ENCODE measurements at regions not wholly inside any gene's neighbourhood (a gene's known extent, or its start where the extent isn't known, plus 50 kb on each side); places are given as distances from the start of the nearest gene placed in this dataset.
"Not testable (repeated sequence)": the region's sequence is repeated elsewhere in the genome, so short reads cannot be mapped to it uniquely, and the experiment has no call there.

DNA sequence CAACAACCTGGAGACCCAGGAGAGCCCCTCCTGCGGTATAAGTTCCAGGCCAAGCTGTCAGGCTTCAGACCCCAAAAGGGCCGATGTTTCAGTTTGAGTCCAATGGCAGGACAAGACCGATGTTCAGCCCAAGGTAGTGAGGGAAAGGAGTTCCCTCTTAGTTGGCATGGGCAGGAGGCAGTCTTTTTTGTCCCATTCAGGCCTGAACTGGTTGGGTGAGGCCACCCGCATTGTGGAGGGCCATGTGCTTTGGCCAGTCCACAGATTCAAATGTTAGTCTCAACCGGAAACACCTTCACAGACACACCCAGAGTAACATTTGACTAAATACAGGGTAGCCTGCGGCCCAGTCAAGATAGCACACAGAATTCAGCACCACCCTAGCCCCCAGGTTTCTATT is 89.6 kb upstream of the ANKRD10 start:
- DNase-seq, result no peak

GRCh38 chr13:111001636-111002035 is 86.8 kb upstream of the ANKRD10 start:
- DNase-seq, result no peak

- no peak for DNase-seq
Measured at GRCh38 chr13:110993788-110994187, 78.9 kb upstream of the ANKRD10 start.

GRCh38 chr13:110991991-110992508 is 77.2 kb upstream of the ANKRD10 start:
- no peak for DNase-seq

DNA sequence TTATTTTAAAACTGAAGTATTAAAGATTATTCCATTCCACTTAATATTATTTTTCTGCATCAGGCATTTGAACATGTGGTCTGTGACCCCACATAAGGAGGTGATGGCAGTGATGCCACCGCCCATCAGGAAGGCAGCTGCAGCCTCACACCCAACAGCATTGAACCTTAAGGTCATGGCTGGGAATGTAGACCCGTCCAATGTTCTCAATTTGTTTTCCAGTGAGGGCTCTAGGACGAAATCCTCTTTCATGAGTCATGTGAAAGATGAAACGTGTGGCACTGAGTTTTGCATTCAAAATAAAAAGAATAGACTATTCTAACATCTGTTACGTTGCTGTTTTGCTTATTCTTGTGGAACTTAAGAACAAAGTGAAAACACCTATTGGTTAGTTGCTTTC is 74.5 kb upstream of the ANKRD10 start:
- DNase-seq, result no peak

DNA sequence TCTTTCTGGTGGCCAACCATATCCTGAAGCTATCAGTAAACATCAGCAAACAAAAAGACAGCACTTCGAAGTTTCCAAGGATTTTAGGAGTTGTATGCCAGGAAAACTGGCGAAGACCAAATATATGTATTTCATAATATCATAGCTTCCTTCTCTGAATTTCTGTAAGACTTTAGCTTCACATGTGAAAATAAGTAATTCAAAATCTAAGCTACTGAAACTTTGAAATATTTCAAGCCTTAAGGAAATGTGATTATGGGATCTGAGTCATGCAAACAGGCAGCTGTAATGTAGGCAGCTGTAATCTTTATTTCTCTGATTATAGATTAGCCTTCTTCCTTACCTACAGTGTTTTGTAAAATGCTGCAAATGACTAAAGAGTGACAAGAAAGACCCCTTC is 70.7 kb upstream of the ANKRD10 start:
- DNase-seq, result no peak

- no peak for DNase-seq
Measured at GRCh38 chr13:110984798-110985197, 69.9 kb upstream of the ANKRD10 start.

- DNase-seq, result no peak
Measured at GRCh38 chr13:110984381-110984780, 69.5 kb upstream of the ANKRD10 start.

DNA sequence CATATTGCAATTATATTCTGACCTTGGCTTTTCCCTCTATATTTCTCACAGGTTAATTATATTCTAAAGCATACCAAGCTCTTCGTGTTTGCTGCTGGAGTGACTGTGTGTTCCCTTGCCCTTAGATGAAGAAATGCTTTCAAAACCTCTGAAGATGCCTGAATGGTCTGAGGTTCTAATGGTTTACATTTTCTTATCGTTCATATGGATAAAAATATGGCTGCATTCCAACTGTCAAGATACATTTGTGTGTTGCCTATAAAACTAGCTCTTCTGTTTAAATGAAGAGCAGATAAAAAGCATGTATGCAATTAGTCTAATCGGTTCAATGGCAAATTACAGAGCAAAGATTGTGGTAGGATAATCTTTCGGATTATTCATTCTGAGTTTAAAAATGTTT is 68.4 kb upstream of the ANKRD10 start:
- no peak for DNase-seq

DNA sequence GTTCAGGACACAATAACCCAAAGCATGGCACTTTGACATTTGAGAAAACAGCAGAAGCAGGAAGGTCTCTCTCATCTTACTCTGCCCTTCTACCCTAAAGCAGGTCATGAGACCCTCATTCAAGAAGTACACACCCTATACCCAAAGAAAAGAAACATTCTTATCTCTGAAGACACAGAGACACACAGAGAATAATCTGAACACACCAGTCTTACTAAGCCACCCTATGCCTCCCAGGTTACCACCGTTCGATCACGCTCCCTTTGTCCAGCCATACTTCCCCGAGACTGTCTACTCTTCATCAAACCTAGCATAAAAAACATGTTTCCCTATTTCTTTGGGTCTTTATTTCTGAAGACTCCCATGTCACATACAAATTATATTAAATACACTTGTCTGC is 66.5 kb upstream of the ANKRD10 start:
- no peak for DNase-seq

- no peak for DNase-seq
Measured at GRCh38 chr13:110980921-110981320, 66.1 kb upstream of the ANKRD10 start.

- DNase-seq, result not testable (repeated sequence)
Measured at GRCh38 chr13:110979149-110979548, 64.3 kb upstream of the ANKRD10 start.

DNA sequence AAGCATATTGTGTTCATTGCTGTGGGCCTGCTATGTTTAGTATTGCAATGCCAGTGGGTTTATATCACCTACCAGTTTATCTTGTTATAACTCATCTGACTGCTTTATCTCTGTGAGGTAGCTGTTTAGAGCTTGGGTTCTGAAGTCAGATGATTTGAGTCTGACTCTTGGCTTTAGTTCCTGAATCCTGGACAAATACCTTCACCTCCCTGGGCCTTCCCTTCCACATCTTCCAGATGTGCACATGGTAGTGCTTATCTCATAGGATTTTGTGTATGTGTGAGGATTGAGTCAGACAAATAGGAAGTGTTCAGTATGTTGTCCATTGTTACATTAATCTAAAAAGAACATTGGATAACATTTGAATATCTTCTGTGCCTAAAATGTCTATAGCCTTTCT is 63.5 kb upstream of the ANKRD10 start:
- DNase-seq, result no peak

- no peak for DNase-seq
Measured at GRCh38 chr13:110976785-110977184, 61.9 kb upstream of the ANKRD10 start.

DNA sequence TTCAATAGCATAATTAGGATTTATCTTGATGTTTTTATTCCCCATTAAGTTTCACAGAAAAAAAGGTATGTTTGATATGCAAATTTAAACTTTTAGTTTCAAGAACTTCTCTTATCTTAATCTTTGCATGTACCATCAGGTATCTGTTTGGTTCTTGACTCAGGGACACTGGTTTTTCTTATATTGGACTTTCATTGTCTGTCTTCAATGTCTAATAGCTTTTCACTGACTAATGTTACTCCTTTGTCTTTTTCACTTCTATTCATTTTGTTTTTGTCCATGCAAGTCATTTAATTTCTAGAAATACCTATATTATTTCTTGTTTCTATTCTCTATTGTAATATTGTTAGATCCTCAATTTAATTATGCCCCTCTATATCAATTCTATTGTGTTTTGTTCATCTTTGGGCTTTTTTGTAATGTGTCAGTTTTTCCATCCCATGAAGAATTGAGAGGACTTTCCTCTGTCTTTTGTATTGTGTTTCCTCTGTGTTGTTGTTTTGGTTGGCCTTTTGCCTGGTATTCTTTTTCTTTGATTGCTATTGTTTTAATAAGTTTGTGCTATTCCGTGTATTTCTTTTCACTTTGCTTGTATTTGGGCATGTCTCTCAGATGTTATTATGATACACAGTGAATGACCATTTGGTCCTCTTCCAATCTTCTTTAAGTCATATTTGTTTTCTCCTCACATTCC is 58.3 kb upstream of the ANKRD10 start:
- DNase-seq, result no peak

DNA sequence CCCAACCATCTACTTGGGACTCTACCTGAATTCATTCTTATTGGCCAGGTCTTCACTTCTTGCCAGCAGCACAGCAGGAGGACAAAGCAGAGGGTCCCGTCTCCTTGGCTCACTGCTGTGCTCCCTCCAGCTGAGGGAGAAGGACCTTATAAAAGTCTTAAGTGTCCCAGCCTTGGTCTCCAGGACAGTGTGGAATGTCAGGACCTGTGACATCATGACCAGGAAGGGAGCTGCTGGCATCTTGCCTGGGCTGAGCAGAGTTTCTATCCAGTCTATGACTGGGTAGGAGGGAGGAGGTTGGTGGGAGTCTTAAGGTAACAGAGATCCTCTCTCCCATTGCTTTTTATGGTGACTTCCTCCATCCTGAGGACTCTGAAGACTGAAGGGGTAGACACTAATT is 56.6 kb upstream of the ANKRD10 start:
- DNase-seq, result no peak

GRCh38 chr13:110967156-110967855 is 52.4 kb upstream of the ANKRD10 start:
- DNase-seq, result not testable (repeated sequence)

DNA sequence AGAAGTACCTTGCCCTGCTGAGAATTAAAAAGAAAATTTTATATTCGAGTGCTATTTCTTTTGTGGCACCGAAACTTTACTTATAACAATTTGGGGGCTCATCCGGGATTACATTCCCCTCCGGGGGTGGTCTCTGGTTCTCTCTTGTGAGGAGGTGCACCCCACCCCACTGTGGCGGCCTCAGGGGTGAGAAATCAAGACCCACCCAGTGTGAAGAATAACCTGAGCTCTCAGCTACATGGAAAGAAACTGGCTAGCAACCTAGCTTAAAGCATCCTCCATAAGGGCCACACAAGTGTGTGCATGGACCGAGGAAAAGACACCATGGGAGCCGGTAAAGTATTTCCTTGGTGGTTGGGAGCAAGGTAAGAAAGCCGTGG is 50.9 kb upstream of the ANKRD10 start:
- no peak for DNase-seq

- no peak for DNase-seq
Measured at GRCh38 chr13:110965038-110965754, 50.3 kb upstream of the ANKRD10 start.
